RWPE2 (cell line): ENCODE measurements at regions not wholly inside any gene's neighbourhood (a gene's known extent, or its start where the extent isn't known, plus 50 kb on each side); places are given as distances from the start of the nearest gene placed in this dataset.
"Not testable (repeated sequence)": the region's sequence is repeated elsewhere in the genome, so short reads cannot be mapped to it uniquely, and the experiment has no call there.

Source experiments
- ATAC-seq: fragments of 200-7000 bp; cut with Tn5 transposase; 3 replicates; pipeline ENCODE4 v1.9.1; 2021; ENCODE audit warnings: low read depth
- DNase-seq: peaks from one replicate; pipeline ENCODE4 v3.0.0-alpha.2; 2020; ENCODE audit warnings: low spot score
- H3K27ac ChIP-seq: fragments of 450-650 bp; 2 replicates; pipeline ENCODE4 v1.5.1; 2017; ENCODE audit warnings: mild to moderate bottlenecking; ENCODE audit not compliant: poor library complexity, severe bottlenecking
- H3K27me3 ChIP-seq: fragments of 250-450 bp; sonication (Bioruptor Pico); 2 replicates; pipeline ENCODE4 v1.5.1; 2021; ENCODE audit warnings: mild to moderate bottlenecking, moderate library complexity; ENCODE audit not compliant: insufficient read depth, poor library complexity, severe bottlenecking
- H3K36me3 ChIP-seq: fragments of 250-450 bp; sonication (Bioruptor Pico); 2 replicates; pipeline ENCODE4 v1.5.1; 2020; ENCODE audit warnings: low read depth, mild to moderate bottlenecking, moderate library complexity
- H3K4me1 ChIP-seq: fragments of 250-450 bp; sonication (Bioruptor Pico); 2 replicates; pipeline ENCODE4 v1.5.1; 2021; ENCODE audit warnings: mild to moderate bottlenecking, moderate library complexity; ENCODE audit not compliant: insufficient read depth, poor library complexity, severe bottlenecking
- H3K4me3 ChIP-seq: fragments of 250-450 bp; sonication (Bioruptor Pico); 2 replicates; pipeline ENCODE4 v1.5.1; 2021; ENCODE audit warnings: mild to moderate bottlenecking, moderate library complexity; ENCODE audit not compliant: severe bottlenecking
- H3K9me3 ChIP-seq: fragments of 250-450 bp; sonication (Bioruptor Pico); 2 replicates; pipeline ENCODE4 v1.5.1; 2021; ENCODE audit warnings: mild to moderate bottlenecking, moderate library complexity; ENCODE audit not compliant: severe bottlenecking
- CTCF ChIP-seq: fragments of 450-650 bp; IDR thresholded peaks from one replicate; pipeline ENCODE4 v1.5.1; 2017; ENCODE audit warnings: mild to moderate bottlenecking, moderate library complexity; ENCODE audit not compliant: poor library complexity, severe bottlenecking

GRCh38 chrX:63581906-63582305 is 203.1 kb downstream of the ARHGEF9 start:
- TF ChIP-seq CTCF, result no peak
- ATAC-seq (no peak), DNase-seq (no peak)
- no peaks in the 10 kb centered on the region for H3K36me3 ChIP-seq
- H3K27ac ChIP-seq, result no peak overlapping the region
- H3K4me3 ChIP-seq, result no peak overlapping the region
- no peaks in the 10 kb centered on the region for H3K27me3 ChIP-seq
- H3K9me3 ChIP-seq, result no peaks in the 10 kb centered on the region
- H3K4me1 ChIP-seq, result no peaks in the 10 kb centered on the region

GRCh38 chrX:63581398-63581797 is 203.6 kb downstream of the ARHGEF9 start:
- Histone ChIP-seq H3K27ac (no peak overlapping the region), H3K36me3 (no peaks in the 10 kb centered on the region), H3K4me1 (no peaks in the 10 kb centered on the region), H3K27me3 (no peaks in the 10 kb centered on the region), H3K4me3 (no peak overlapping the region), H3K9me3 (no peaks in the 10 kb centered on the region)
- no peak for ATAC-seq
- DNase-seq, result no peak
- TF ChIP-seq CTCF, result no peak

- Histone ChIP-seq H3K27me3 (no peaks in the 10 kb centered on the region), H3K4me1 (no peaks in the 10 kb centered on the region), H3K27ac (no peak overlapping the region), H3K36me3 (no peaks in the 10 kb centered on the region), H3K4me3 (no peak overlapping the region), H3K9me3 (no peaks in the 10 kb centered on the region)
- no peak for DNase-seq
- TF ChIP-seq CTCF, result no peak
- no peak for ATAC-seq
Observed at GRCh38 chrX:63576533-63576932, 208.5 kb downstream of the ARHGEF9 start.

GRCh38 chrX:63575700-63576099 is 209.3 kb downstream of the ARHGEF9 start:
- not testable (repeated sequence) for H3K4me3 ChIP-seq, DNase-seq, ATAC-seq, H3K36me3 ChIP-seq, H3K4me1 ChIP-seq, H3K27ac ChIP-seq, H3K9me3 ChIP-seq, H3K27me3 ChIP-seq

- no peaks in the 10 kb centered on the region for H3K4me1 ChIP-seq
- ATAC-seq (no peak), DNase-seq (no peak)
- no peaks in the 10 kb centered on the region for H3K9me3 ChIP-seq
- no peak overlapping the region for H3K27ac ChIP-seq
- H3K36me3 ChIP-seq, result no peaks in the 10 kb centered on the region
- no peak overlapping the region for H3K4me3 ChIP-seq
- no peak for TF ChIP-seq CTCF
- no peaks in the 10 kb centered on the region for H3K27me3 ChIP-seq
Observed at GRCh38 chrX:63566856-63567255, 215.7 kb upstream of the SPIN4 start.
